ENCODE measurements at regions not wholly inside any gene's neighbourhood (a gene's known extent, or its start where the extent isn't known, plus 50 kb on each side); places are given as distances from the start of the nearest gene placed in this dataset.
A peak's percentile ranks its signal among the peaks of the same experiment; 100 is the strongest.

- peak; percentile 72 for TF ChIP-seq CTCF (conservative IDR thresholded peaks at IDR 0.05; ENCODE audit: low read depth, low read length)
- no peak overlapping the region for H3K4me3 ChIP-seq (ENCODE audit: low read depth, low read length)
- DNase-seq (ENCODE audit: low read depth), result peak; percentile 54
Observed at GRCh38 chr2:219737270-219737691, 109.9 kb downstream of the SLC4A3 start.

DNA sequence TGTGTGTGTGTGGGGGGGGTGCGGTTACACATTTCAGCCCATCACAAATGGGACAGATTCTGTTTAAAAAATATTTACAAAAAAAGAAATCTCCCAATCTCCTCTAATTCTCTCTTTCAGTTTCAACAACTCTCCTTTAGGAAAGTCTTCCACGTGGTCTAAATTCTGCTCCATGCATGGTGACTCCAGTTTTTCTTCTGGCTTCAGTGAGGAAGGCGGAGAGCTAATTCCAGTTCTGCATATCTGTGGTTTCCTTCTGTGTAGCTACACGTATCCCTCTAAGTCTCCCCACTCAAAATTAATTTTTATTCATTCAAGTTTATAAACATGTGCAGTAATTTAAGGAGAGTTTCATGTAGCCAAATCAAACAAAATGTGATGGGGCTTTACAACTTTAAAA lies 111.6 kb downstream of the SLC4A3 start:
- no peak for TF ChIP-seq CTCF (conservative IDR thresholded peaks at IDR 0.05; ENCODE audit: low read depth, low read length)
- no peak for DNase-seq (ENCODE audit: low read depth)
- H3K4me3 ChIP-seq (ENCODE audit: low read depth, low read length), result no peak overlapping the region

- H3K4me3 ChIP-seq (ENCODE audit: low read depth, low read length), result no peak overlapping the region
- no peak for TF ChIP-seq CTCF (conservative IDR thresholded peaks at IDR 0.05; ENCODE audit: low read depth, low read length)
- no peak for DNase-seq (ENCODE audit: low read depth)
Observed at GRCh38 chr2:219739866-219740440, 112.5 kb downstream of the SLC4A3 start.

GRCh38 chr2:219743548-219743947 lies 116.1 kb downstream of the SLC4A3 start:
- DNase-seq (ENCODE audit: low read depth), result no peak
- no peak overlapping the region for H3K4me3 ChIP-seq (ENCODE audit: low read depth, low read length)
- no peak for TF ChIP-seq CTCF (conservative IDR thresholded peaks at IDR 0.05; ENCODE audit: low read depth, low read length)

- no peak overlapping the region for H3K4me3 ChIP-seq (ENCODE audit: low read depth, low read length)
- no peak for TF ChIP-seq CTCF (conservative IDR thresholded peaks at IDR 0.05; ENCODE audit: low read depth, low read length)
- DNase-seq (ENCODE audit: low read depth), result no peak
Observed at GRCh38 chr2:219744066-219744465, 116.6 kb downstream of the SLC4A3 start.

- DNase-seq (ENCODE audit: low read depth), result no peak
- no peak for TF ChIP-seq CTCF (conservative IDR thresholded peaks at IDR 0.05; ENCODE audit: low read depth, low read length)
- no peak overlapping the region for H3K4me3 ChIP-seq (ENCODE audit: low read depth, low read length)
Observed at GRCh38 chr2:219744600-219744999, 117.2 kb downstream of the SLC4A3 start.

GRCh38 chr2:219747637-219748036 lies 120.2 kb downstream of the SLC4A3 start:
- no peak for DNase-seq (ENCODE audit: low read depth)
- no peak for TF ChIP-seq CTCF (conservative IDR thresholded peaks at IDR 0.05; ENCODE audit: low read depth, low read length)
- no peak overlapping the region for H3K4me3 ChIP-seq (ENCODE audit: low read depth, low read length)

Measured in choroid plexus epithelial cell (primary cell).